ENCODE measurements at regions not wholly inside any gene's neighbourhood (a gene's known extent, or its start where the extent isn't known, plus 50 kb on each side); places are given as distances from the start of the nearest gene placed in this dataset.

- Histone ChIP-seq H3K4me3 (ENCODE audit: insufficient read depth, low read length) (no peak overlapping the region), H3K79me2 (ENCODE audit: insufficient read depth, low read length) (no peaks in the 10 kb centered on the region), H3K36me3 (ENCODE audit: insufficient read depth, low read length) (no peaks in the 10 kb centered on the region), H3K4me1 (ENCODE audit: insufficient read depth, low read length) (peaks cover 10% of the 10 kb centered on the region), H3K27ac (ENCODE audit: low read depth, low read length) (no peak overlapping the region), H4K20me1 (ENCODE audit: insufficient read depth, low read length) (no peaks in the 10 kb centered on the region), H2AFZ (ENCODE audit: low read length) (no peak overlapping the region), H3K27me3 (ENCODE audit: insufficient read depth, low read length) (no peaks in the 10 kb centered on the region), H3K9me3 (ENCODE audit: low read depth, low read length) (no peaks in the 10 kb centered on the region), H3K4me2 (ENCODE audit: insufficient read depth, low read length) (no peak overlapping the region)
- no peak for DNase-seq (ENCODE audit: insufficient read length, low spot score, missing footprints)
- TF ChIP-seq, protein P1, sequence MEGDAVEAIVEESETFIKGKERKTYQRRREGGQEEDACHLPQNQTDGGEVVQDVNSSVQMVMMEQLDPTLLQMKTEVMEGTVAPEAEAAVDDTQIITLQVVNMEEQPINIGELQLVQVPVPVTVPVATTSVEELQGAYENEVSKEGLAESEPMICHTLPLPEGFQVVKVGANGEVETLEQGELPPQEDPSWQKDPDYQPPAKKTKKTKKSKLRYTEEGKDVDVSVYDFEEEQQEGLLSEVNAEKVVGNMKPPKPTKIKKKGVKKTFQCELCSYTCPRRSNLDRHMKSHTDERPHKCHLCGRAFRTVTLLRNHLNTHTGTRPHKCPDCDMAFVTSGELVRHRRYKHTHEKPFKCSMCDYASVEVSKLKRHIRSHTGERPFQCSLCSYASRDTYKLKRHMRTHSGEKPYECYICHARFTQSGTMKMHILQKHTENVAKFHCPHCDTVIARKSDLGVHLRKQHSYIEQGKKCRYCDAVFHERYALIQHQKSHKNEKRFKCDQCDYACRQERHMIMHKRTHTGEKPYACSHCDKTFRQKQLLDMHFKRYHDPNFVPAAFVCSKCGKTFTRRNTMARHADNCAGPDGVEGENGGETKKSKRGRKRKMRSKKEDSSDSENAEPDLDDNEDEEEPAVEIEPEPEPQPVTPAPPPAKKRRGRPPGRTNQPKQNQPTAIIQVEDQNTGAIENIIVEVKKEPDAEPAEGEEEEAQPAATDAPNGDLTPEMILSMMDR (IDR thresholded peaks at IDR 0.05; ENCODE audit: extremely low read depth, low read depth, low read length), result no peak
These were observed 217.2 kb upstream of the HCCS start for GRCh38 chrX:10893976-10894375.

- Histone ChIP-seq H4K20me1 (ENCODE audit: insufficient read depth, low read length) (no peaks in the 10 kb centered on the region), H3K79me2 (ENCODE audit: insufficient read depth, low read length) (no peaks in the 10 kb centered on the region), H2AFZ (ENCODE audit: low read length) (no peak overlapping the region), H3K27me3 (ENCODE audit: insufficient read depth, low read length) (no peaks in the 10 kb centered on the region), H3K9me3 (ENCODE audit: low read depth, low read length) (no peaks in the 10 kb centered on the region), H3K36me3 (ENCODE audit: insufficient read depth, low read length) (no peaks in the 10 kb centered on the region), H3K4me2 (ENCODE audit: insufficient read depth, low read length) (no peak overlapping the region), H3K4me3 (ENCODE audit: insufficient read depth, low read length) (no peak overlapping the region), H3K4me1 (ENCODE audit: insufficient read depth, low read length) (peaks cover 22% of the 10 kb centered on the region), H3K27ac (ENCODE audit: low read depth, low read length) (no peak overlapping the region)
- TF ChIP-seq, protein P1 (IDR thresholded peaks at IDR 0.05; ENCODE audit: extremely low read depth, low read depth, low read length), result no peak
- DNase-seq (ENCODE audit: insufficient read length, low spot score, missing footprints), result no peak
These were observed 213.4 kb upstream of the HCCS start for GRCh38 chrX:10897768-10898167.

DNA sequence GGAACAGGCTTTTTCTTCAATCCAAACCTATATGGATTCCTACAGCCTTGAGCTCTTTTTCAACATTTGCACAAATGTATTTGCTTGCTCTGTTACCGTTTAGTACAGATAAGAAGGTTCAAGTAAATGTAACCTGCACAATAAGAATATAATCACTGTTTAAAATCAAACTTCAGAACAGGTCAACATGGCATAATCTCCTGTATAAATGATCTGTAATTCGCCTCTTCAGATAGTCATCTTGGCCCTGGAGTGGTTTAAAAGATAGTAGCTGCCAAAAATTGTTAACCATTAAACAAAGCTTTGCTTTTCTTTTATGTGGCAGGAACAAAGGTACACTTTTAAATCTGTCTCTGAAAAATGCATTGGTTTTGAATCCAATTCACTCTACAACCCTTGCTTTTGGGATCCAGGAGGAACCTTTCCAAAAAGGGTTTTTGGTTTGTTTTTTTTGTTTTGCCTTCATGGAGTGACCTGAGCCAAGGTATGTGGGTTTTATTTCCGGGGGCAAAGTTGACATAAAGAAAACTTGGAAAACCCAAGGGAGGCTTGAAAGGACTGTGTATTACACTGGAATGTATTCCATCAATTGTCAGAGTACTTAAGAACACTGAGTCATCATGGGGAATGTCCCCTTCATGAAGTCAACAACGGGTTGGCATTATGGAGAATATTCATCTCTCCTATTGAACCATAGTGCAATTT is 210.4 kb upstream of the HCCS start:
- Histone ChIP-seq H3K36me3 (ENCODE audit: insufficient read depth, low read length) (no peaks in the 10 kb centered on the region), H3K4me2 (ENCODE audit: insufficient read depth, low read length) (no peak overlapping the region), H3K79me2 (ENCODE audit: insufficient read depth, low read length) (no peaks in the 10 kb centered on the region), H2AFZ (ENCODE audit: low read length) (no peak overlapping the region), H4K20me1 (ENCODE audit: insufficient read depth, low read length) (no peaks in the 10 kb centered on the region), H3K4me3 (ENCODE audit: insufficient read depth, low read length) (no peak overlapping the region), H3K4me1 (ENCODE audit: insufficient read depth, low read length) (peaks cover 30% of the 10 kb centered on the region), H3K27me3 (ENCODE audit: insufficient read depth, low read length) (no peaks in the 10 kb centered on the region), H3K27ac (ENCODE audit: low read depth, low read length) (no peak overlapping the region), H3K9me3 (ENCODE audit: low read depth, low read length) (no peaks in the 10 kb centered on the region)
- TF ChIP-seq, protein P1 (IDR thresholded peaks at IDR 0.05; ENCODE audit: extremely low read depth, low read depth, low read length), result no peak
- DNase-seq (ENCODE audit: insufficient read length, low spot score, missing footprints), result no peak

DNA sequence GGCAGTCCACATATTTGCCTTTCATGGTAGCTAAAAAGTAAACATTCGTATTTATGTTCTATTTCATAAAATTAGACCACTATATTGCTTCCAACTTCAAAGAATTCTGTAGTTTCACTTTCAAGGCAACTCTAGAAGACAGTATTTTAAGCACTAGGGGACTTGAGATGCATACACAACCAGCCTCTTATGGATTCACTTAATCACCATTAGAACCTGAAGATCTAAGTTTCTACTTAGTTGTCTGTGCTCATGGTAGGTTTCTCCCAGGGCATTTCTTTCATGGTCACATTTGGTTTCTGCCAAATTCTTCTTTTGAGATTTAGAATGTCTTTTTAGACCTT is 209.9 kb upstream of the HCCS start:
- H3K4me2 ChIP-seq (ENCODE audit: insufficient read depth, low read length), result no peak overlapping the region
- TF ChIP-seq, protein P1 (IDR thresholded peaks at IDR 0.05; ENCODE audit: extremely low read depth, low read depth, low read length), result no peak
- H3K36me3 ChIP-seq (ENCODE audit: insufficient read depth, low read length), result no peaks in the 10 kb centered on the region
- DNase-seq (ENCODE audit: insufficient read length, low spot score, missing footprints), result no peak
- no peak overlapping the region for H3K4me3 ChIP-seq (ENCODE audit: insufficient read depth, low read length)
- H2AFZ ChIP-seq (ENCODE audit: low read length), result no peak overlapping the region
- no peaks in the 10 kb centered on the region for H3K27me3 ChIP-seq (ENCODE audit: insufficient read depth, low read length)
- H3K9me3 ChIP-seq (ENCODE audit: low read depth, low read length), result no peaks in the 10 kb centered on the region
- peak overlapping the region; percentile 43 for H3K27ac ChIP-seq (ENCODE audit: low read depth, low read length)
- peaks cover 30% of the 10 kb centered on the region for H3K4me1 ChIP-seq (ENCODE audit: insufficient read depth, low read length)
- no peaks in the 10 kb centered on the region for H4K20me1 ChIP-seq (ENCODE audit: insufficient read depth, low read length)
- H3K79me2 ChIP-seq (ENCODE audit: insufficient read depth, low read length), result no peaks in the 10 kb centered on the region
